ENCODE measurements at regions not wholly inside any gene's neighbourhood (a gene's known extent, or its start where the extent isn't known, plus 50 kb on each side); places are given as distances from the start of the nearest gene placed in this dataset.

- H3K36me3 ChIP-seq (ENCODE audit: control insufficient read depth, insufficient read depth, low read length): no peaks in the 10 kb centered on the region
- no peak overlapping the region for H3K9ac ChIP-seq
- H3K27ac ChIP-seq: no peak overlapping the region
- no peaks in the 10 kb centered on the region for H3K27me3 ChIP-seq (ENCODE audit: control insufficient read depth, insufficient read depth, low read length)
- H2AFZ ChIP-seq: no peak overlapping the region
- H3K4me1 ChIP-seq: no peaks in the 10 kb centered on the region
- no peak overlapping the region for H3K4me2 ChIP-seq (ENCODE audit: low read length)
- H3K4me3 ChIP-seq (ENCODE audit: low read depth, low read length): no peak overlapping the region
- no peaks in the 10 kb centered on the region for H3K79me2 ChIP-seq
- H3K9me3 ChIP-seq (ENCODE audit: control insufficient read depth, low read length): no peaks in the 10 kb centered on the region
- no peak for TF ChIP-seq CTCF (IDR thresholded peaks at IDR 0.05)
Measured at GRCh38 chr2:17000184-17000482, 334.5 kb upstream of the CYRIA start.

DNA sequence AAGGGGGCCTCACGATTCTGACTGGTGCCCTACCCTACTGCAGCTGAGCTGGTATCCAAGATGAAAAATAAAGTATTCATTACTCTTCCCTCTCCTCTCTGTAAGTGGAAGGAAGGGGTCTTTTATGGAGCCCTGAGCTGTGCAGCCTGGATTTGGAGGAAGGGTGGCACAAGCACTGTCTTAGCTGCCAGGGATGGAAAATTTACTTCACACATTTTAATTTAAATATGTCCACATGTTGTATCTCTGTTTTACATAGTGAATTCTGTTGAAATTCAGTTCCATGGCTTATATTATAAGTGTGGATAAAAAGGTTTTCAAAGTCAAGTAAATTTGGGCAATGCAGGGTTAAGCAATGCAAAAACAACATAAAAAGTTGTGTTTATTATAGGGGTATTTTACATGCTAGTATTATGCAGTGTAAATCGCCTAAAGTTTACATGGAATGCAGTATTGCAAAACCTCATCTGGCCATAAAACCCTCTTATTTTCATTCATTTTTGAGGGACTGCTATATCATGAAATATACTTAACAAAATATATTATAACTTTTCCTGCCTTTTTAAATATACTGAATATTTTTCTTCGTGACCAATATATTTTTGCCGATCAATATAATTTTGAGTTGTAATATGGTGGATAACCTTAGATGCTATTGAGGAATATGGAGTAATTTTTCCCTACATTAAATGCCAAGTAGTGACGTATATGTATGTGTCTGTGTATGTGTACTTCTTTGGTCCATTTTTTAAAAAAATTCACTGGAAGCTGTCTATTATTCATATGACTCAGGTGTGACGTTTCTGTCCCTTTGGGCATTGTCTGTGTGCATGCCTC is 333.9 kb upstream of the CYRIA start:
- Histone ChIP-seq H3K9me3 (ENCODE audit: control insufficient read depth, low read length) (no peaks in the 10 kb centered on the region), H3K36me3 (ENCODE audit: control insufficient read depth, insufficient read depth, low read length) (no peaks in the 10 kb centered on the region), H3K4me3 (ENCODE audit: low read depth, low read length) (no peak overlapping the region), H3K27me3 (ENCODE audit: control insufficient read depth, insufficient read depth, low read length) (no peaks in the 10 kb centered on the region), H3K9ac (no peak overlapping the region), H3K4me2 (ENCODE audit: low read length) (no peak overlapping the region), H2AFZ (no peak overlapping the region), H3K4me1 (no peaks in the 10 kb centered on the region), H3K79me2 (no peaks in the 10 kb centered on the region), H3K27ac (no peak overlapping the region)
- no peak for TF ChIP-seq CTCF (IDR thresholded peaks at IDR 0.05)

- no peak overlapping the region for H3K27ac ChIP-seq
- no peak overlapping the region for H3K4me2 ChIP-seq (ENCODE audit: low read length)
- no peaks in the 10 kb centered on the region for H3K27me3 ChIP-seq (ENCODE audit: control insufficient read depth, insufficient read depth, low read length)
- H3K9ac ChIP-seq: no peak overlapping the region
- no peaks in the 10 kb centered on the region for H3K9me3 ChIP-seq (ENCODE audit: control insufficient read depth, low read length)
- no peak overlapping the region for H3K4me3 ChIP-seq (ENCODE audit: low read depth, low read length)
- no peaks in the 10 kb centered on the region for H3K36me3 ChIP-seq (ENCODE audit: control insufficient read depth, insufficient read depth, low read length)
- no peaks in the 10 kb centered on the region for H3K4me1 ChIP-seq
- no peak overlapping the region for H2AFZ ChIP-seq
- no peak for TF ChIP-seq CTCF (IDR thresholded peaks at IDR 0.05)
- H3K79me2 ChIP-seq: no peaks in the 10 kb centered on the region
Measured at GRCh38 chr2:16978301-16978700, 312.7 kb upstream of the CYRIA start.

DNA sequence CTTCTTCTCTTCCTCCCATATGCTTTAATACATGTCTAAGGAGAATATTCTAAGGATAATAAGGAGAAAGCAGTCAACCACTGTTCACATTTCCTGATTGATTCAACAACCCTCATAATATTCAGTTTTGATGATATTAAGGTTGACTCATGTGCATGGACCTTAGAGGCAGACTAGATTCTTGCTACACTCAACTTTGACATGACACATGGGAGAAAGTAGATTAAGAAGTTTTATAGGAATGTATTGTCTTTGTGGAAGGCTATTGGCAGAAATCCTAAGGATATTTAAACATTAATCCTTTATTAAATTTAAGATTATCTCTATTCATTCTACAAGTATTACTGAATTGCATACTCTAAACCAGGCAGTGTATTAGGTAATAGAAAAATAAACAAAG is 309.1 kb upstream of the CYRIA start:
- TF ChIP-seq CTCF (IDR thresholded peaks at IDR 0.05): no peak
- Histone ChIP-seq H3K4me1 (no peaks in the 10 kb centered on the region), H3K9me3 (ENCODE audit: control insufficient read depth, low read length) (no peaks in the 10 kb centered on the region), H2AFZ (no peak overlapping the region), H3K79me2 (no peaks in the 10 kb centered on the region), H3K4me3 (ENCODE audit: low read depth, low read length) (no peak overlapping the region), H3K27me3 (ENCODE audit: control insufficient read depth, insufficient read depth, low read length) (no peaks in the 10 kb centered on the region), H3K36me3 (ENCODE audit: control insufficient read depth, insufficient read depth, low read length) (no peaks in the 10 kb centered on the region), H3K9ac (no peak overlapping the region), H3K27ac (no peak overlapping the region), H3K4me2 (ENCODE audit: low read length) (no peak overlapping the region)

Data from parathyroid adenoma (tissue), 2 donors.